Activated naive CD4-positive, alpha-beta T cell treated with anti-CD3 and anti-CD28 coated beads, Interleukin-2, amount 50 U/mL, for 16 hours (primary cell): ENCODE measurements at regions not wholly inside any gene's neighbourhood (a gene's known extent, or its start where the extent isn't known, plus 50 kb on each side); places are given as distances from the start of the nearest gene placed in this dataset.

Experiments
- DNase-seq: peaks from one replicate; pipeline ENCODE4 v3.0.0-alpha.2; 2020

DNA sequence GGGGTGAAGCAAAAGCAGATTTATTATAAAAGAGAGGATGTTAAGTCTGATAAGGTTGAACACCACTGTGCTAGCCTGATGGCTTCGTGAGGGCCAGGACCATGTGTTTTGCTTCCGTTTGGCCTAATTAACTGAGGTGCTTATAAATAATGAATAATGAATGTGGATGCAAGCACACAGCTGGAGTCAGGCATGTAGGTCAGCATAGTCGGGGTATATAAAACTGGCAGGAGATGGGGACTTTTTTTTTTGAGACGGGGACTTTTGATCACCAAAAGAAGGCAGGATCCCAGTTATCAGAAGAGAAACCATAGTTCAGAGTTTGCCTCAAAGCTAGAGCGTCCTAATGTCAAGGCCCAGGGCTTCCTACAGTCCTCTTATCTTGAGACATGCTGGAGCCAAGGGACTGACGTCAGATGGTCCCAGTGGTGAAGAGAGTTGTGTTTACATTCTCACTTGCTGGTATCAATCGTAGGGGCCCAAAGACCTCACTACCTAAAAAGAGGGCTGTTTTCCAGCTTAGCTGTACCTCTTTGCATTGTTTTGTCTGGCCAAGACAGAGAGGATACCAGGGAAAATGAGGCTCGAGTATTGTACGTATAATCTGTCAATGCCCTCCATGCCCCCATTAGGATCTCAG is 50.4 kb downstream of the RTL9 start:
- DNase-seq: no peak

DNA sequence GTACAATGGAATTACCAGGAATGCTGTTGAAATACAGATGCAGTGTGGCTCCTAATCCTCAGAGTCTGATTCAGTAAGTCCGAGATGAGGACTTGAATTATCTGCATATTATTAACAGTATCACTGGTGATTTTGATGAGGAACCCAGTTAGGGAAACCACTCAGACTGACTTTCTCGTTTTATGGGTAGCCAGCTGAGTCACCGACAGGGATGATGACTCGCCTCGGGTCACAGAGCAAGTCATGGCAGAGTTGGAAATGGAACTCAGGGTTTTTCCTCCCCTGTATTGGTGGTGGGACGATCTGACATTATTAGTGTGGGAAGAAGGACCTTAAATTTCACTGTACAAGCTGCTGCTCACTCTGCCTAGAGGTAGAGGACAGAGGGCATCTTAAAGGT is 51.3 kb downstream of the RTL9 start:
- peak; percentile 13 for DNase-seq

DNA sequence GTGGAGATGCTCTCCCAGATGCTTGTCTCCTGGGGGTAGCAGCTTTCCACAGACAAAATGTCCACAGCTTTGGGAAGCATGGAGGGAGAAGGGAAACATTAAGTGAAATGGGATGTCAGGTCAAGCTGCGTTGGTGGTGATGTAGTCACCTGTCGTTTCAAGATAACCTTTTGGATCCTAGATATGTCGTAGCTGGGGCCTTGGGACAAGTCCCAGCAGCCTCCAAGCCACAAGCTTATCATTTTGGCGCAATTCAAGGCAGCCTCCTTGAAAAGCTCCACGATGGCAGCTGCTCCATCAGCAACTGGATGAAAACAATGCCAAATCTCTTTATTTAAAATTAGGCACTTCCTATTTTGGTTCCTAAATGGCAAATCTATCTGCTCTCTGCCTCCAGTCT is 52.0 kb downstream of the RTL9 start:
- no peak for DNase-seq

DNA sequence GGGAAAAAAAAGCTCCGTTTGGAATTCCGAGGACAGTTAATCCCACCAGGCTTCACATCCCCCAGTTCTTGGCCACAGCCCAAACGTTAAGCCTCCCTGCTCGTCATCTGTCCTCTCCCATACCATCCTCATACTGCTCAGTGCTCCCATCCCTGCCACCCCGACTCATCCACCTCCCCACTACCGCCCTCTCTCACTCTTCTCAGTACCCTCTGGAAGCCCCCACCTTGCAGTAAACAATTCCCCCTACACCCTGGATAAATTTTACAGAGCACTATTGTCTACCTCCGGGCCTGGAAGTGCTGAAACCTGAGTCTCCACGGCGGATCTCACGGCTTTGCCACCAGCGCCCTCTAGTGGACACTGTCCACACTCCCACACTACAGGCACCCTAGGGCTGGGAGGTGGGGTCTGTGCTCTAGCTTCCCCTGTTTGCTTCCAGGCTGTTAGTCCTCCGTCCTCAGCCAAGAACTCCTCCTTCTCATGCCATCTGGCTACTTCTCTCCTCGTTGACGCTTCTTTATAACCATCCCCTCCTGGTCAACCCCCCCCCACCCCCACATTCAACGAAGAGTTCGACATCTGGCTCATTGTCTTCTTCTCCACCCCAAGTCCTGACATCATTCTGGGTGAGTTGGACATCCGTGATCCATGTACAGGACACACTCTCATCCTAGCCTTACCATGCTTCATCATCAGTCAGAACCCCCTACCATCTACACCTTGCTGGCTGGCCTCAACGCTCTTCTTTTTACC is 54.5 kb downstream of the RTL9 start:
- peak; percentile 62 for DNase-seq

DNA sequence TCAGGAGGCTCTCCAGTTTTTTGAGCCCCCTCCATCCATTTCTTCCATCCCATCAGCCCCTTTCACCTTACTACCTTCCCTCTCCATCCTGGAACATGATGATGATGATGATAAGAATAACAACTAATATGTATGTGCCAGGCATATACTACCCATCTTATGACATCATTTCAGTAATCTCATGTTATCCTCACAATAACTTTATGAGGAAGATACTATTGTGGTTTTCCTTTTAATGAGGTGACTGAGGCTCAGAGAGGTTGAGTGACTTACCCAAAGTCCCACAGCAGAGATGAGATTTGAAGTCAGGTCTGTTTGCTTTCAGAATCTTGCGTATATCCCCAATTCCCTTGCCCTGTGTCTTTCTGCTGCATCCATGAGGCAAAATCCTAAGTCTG is 55.1 kb downstream of the RTL9 start:
- no peak for DNase-seq

DNA sequence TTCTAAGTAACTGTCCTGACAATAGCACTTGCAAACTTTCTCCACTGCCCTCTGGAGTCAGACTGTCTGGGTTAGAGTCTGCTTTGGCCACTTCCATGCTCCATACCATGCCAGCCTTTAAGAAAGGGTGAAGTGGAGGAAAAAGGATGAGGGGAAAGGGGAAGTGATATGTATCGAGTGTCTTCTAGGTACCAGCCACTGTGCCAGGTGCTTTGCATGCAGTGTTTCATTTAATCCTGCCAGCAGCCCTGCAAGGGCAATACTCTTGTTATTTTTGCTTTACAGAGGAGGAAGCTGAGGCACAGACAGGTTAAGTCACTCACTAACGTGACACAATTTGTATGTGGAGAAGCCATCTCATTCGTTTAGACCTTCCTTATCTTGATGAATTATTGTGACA is 55.6 kb downstream of the RTL9 start:
- DNase-seq: no peak

DNA sequence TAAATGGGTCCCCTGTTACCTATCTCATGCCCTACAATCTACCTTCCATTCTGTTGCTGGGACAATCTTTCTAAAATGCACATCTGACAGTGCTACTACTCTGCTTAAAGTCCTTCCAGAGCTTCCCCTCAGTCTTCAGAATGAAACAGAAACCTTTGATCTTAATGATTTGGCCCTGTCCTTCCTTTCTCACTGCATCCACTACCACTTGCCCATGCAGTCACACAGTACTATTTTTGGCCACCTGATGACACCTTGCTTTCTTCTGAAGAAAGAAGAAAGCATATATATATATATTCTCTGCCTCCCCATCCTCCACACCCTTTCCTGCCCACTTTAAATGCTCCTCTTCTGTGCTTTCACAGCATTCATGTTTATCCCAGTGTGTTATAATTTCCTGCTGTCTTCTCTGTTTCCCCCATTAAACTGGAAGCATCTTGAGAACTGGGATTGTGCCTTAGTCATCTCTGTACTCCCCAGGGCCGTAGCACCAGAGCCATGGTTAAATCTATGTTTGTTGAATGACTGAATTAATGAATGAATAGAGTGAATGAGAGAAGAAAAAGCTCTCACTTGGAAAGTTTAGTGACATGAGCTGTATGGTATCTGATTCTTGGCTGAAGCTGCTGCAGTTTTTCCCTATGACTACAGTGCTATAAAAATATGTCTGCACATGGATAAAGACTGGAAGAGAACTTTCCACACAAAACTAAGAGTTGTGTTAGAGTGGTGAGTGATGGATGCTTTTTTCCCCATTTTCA is 56.2 kb downstream of the RTL9 start:
- DNase-seq: no peak

DNA sequence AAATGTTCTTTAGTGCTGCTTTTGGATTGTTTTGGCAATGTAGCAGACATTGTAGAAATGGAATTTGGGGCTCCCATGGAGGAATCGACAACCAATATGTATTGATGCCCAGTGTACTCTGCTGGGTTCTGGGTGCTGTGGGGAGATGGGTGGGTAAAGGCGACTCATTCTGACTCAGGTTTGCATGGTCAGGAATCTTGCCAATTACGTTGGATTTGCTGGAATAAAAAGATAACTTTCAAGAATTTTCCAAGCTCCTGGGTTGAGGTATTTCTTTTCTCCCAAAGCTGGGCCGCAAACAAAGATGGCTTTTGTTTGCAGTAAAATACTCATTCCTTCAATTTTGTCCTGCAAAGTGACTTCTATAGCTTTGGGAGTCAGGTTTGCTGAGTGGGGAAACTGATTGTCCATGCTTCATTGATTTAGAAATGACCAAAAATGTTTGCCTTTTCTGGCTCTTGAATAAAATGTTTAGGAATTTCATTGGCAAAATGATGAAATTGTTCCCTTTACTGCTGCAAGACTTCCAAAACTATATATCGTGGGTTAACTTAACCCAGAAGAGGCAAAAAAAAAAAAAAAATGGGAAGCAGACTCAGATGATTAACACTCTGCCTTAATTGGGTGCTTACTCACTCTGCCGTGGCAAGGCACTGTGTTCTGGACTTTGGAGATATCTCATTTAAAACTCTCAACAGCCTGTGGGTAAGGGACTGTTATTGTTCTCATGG is 57.0 kb downstream of the RTL9 start:
- no peak for DNase-seq

DNA sequence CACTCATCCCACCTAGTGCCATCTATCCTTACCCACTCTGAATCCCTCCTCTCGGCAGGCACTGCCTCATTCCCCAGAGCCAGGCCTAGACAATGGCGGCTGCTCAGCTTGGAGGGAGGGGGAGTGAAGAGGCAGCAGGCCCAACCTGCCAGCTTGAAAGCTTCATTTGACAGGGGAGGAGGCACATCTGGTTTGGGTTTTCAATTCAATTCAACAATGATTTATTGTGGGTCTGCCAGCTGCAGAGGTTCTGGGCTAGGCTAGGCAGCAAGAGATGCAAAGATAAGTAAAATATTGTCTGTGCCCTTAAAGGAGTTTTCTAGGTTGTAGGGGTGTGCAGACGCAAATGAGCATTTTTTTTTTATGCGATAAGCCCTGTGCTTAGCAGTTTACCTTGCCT is 58.5 kb downstream of the RTL9 start:
- no peak for DNase-seq

DNA sequence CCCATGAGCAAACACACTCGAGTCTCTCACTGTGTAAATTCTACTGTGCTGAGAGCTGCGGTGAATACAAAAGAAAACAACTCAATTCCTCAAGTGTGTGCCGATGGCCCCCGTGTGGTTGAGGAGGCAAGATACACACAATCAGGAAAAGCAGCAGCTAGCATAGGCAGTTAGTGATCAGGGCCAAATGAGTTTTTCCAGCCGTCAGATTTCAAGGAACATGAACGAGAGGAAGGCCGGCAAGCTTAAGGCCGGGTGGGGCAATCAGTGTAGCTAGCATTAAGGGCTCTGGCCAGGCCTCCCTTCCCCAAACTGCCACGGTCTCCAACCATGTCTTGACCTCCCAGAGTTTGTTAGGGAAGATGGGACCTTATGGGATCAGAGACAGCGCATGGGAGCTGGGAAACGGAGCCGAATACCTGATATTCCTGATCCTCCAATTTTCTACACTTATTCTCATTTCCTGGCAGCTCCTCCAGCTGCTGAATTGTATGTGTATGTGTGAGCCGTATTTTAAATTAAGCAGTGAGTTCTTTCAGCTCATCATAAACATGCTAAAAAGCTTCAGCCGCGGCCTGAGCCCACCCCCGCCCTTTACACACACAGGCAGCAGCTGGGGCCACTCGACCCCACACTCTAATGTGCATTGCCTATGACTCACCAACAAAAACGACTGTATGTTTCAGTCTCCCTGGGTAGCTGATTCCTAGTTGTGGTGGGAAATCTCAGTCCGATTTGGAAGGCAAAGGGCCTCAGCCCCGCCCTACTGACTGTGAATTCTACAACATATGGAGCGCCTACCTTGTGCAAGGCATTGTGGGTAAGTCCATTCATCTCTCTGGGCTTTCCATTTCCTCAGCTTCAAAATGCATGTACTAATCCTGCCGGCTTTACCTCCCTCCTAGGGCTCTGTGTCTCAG is 59.9 kb downstream of the RTL9 start:
- DNase-seq: no peak

DNA sequence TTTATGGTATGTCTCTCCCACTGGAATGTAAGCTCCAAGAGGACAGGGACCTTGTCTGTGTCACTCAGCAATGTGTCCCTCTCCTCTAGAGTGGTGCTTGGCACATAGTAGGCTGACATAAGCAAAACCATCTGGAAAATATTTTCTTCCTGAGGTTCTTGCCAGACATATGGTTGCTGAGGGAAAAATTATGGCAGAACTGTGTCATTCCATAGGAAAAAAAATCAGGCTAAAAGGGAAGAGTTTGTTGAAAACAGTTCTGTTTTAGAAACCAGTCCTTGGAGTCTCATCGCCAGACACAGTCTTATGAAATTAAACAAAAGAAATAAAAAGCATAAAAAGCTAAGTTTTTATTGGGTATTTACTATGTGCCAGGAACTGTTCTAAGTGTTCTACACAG is 60.9 kb downstream of the RTL9 start:
- no peak for DNase-seq

DNA sequence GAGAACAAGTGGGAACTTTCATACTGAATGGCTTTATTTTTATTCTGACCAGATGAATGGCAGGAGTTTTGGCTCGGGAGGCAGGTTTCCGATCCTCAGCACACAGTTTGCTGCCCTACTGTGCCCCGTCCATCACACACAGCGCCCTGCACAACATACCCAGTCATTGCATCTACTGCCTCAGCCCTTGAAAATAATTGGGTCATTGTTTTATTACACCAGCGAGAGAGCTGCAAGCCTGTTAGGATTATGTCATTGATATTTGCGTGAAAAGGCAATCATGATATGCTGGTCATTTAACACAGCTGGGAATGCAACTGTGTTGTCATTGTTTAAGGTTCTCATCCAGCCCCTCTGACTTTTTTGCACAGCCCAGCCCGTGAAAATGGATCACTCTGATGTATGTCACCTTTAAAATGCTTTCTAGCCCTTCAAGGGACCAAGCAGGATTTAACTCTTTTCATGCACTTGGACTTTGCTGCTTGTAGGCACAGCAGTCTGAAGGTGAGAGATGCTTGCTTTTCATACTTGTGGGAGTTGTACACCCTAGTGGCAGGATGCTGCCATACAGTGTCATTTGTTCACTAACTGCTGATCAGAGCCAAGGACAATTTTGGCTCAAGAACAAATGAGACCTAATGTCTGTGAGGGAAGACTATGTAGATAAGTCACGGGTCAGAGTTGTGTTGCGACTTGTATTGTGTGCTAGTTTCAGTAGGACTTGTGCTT is 62.3 kb downstream of the RTL9 start:
- no peak for DNase-seq

DNA sequence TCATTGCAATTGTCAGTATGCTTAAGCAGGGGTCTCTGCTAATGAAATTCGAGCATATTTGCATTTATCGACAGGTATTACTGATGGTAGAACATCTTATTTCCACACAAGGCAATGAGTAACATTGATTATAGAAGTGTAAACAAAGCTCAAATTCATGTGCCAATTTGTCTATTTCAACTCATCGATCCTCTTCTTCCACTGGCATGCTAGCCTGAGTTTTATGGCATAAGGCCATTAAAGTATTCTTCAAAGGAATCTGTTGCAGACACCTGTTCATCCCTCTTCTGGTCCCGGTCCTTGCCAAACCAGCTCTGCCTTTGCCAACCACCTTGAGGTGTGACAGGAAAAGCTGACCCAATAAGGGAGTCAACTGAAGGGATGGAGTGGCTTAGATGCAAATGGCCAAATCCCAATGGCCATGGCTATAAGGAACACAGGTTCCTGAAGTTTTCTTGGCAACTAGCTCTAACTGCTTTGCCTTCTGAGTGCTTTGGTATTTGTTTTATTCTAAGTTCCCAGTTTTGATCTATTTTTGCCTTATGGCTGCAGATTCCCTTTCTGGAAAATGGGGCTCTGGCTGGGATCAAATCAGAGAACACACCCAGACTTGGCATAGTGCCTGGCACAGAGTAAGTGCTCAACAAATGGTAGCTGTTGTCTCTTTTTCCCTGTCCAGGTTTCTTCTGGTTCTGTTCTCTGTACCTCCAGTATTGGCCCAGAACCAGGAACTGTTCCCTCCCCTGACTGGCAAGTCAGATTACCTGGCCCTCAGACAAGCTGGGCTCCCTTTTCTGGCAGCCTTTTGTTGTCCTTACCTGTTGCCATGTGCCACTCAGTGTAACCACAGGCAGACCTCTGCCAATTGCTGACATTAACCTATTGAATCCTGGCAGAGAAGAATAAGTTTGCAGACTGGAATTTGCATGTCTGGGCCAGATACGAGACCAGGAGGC is 63.1 kb downstream of the RTL9 start:
- DNase-seq: no peak

DNA sequence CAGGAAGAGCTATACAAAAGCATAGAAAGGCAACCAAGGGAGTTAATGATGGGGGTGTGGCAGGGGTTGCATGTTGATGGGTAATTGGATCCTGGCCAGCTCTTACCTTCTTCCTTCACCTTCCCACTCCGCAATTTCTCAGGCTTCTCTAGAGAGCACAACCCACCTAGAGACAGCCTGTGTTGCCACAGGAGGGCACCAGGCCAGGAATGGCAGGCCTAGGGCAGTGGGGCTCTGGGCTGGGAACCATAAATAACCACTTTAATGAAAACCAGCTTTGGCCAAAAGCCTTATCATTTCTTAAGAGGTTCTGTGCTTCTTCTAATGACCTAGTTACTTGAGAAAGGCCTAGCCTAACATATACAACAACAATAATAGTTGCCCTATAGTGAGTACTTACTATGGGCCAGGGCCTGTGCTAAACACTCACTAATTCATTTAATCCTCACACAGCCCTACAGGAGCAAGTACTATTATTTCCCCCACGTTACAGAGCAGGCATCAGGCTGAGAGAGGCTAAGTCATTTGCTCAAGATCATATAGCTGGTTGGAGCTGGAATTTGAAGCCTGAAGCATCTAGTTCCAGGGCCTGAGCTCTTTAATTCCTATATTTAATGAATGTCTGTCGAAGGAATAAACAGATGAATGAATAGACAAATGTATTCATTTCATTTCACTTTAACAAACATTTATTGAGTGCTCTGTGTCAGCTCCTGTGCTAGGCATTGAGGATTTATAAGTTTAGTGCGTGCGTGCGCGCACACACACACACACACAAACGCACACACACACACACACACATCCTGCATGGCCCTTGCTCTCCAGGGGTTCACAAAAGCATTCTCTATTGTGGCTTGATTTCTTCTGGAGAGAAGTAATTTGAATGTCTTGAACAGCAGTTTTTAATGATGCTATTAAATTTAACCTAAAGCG is 66.8 kb downstream of the RTL9 start:
- no peak for DNase-seq

DNA sequence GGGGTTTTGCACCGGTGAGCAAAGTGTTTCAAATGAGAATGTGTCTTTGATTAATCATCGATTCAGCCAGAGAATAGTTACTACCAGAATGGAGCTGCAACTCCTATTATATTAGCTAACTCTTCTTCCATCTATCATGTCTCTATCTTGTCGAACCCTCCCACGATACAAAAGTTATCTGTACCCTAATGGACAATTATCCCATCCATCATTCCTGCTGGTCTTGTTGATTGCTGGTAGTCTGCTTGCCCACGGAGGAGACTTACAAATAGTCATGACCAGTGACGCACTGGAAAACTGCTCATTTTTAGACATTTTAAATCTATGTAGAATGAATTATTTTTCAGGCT is 67.5 kb downstream of the RTL9 start:
- no peak for DNase-seq

DNA sequence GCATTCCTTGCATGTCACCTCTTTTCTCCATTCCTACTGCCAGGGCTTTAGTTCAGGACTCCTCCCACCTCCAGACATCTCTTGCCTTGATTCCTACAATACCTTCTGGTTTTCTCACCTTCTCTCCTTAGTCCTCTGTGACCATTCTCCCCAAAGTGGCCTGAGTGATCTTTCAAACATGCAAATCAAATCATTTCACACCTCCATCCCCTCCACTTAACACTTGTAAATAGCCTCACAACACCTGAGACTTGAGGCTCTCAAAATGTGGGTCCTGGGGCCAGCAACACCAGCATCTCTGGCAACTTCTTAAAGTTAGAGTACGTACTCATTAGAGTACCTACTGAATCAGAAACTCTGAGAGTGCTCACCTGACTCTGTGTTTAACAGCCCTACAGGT is 68.4 kb downstream of the RTL9 start:
- DNase-seq: no peak

DNA sequence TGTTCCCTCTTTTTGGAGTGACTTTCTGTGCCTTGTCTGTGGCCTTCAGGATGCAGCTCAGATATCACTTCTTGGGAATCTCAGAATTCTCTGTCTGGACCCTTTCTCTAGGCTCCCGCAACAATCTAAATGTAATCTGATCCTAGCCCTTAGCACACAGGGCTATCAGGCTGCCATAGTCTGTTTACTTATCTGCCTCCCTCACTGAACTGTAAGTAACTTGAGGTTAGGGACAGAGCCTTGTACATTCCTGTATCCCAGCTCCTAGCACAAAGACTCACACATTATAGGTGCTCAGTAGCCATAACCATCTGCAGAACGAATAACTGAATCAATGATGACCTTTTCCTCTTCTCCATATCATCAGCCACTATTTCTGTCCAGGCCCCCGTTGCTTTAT is 69.5 kb downstream of the RTL9 start:
- DNase-seq: no peak

DNA sequence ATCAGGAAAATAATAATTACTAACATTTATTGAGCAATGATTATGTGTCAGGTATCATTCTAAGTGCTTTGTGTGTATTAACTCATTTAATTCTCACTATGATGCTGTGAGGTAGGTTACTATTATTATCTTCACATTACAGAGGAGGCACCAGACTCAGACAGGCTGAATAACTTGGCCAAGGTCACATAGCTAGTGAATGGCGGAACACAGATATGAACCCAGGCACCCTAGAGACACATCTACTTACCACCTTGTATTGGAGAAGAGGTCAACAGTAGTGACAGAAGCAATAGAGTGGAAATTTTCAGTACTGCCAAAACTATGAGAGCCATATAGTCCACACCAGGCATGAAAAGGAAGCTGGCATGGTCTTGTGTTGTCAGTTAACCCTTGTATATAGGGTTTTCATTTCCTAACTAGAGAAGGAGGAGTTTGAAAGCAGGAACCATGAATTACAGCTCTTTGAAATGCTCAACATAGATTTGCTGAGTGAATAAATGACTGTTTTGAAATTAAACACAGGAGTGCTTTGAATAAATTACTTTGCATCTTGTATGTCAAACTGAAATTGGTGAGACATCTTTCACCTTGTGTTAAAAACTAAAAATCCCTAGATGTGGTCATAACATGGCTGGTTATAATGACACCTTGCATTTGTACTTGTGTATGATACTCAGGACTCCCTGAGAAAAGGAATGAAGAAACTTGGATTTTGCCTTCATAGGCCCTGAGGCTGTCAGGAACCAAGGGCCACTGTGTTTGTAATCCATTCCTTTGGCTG is 71.8 kb downstream of the RTL9 start:
- DNase-seq: no peak
